GM18508 (cell line): ENCODE measurements at regions not wholly inside any gene's neighbourhood (a gene's known extent, or its start where the extent isn't known, plus 50 kb on each side); places are given as distances from the start of the nearest gene placed in this dataset.

Experiments used
- ATAC-seq: cut with Tn5 transposase; IDR thresholded peaks from one replicate; pipeline ENCODE4 v1.9.1; 2021; ENCODE audit warnings: moderate number of reproducible peaks; ENCODE audit not compliant: insufficient read depth, unreplicated experiment

DNA sequence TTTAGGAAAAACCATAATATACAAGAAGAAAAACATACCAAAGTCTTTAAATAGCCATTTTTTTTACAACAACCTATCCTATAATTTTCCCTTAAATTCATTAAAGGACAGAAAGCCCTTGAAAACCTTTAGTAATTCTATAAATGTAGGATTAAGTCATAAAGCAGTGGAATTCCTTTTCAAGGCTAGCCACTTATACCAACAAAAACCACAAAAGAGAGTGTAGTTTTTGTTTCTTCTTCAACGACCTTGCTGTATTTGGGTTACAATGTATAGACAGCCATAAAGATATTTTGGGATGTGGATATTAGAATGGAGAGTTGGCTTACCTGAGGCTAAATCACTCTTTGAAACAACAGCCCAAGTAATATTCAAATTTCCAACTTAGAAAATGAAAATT lies 296.6 kb upstream of the CDIN1 start:
- no peak for ATAC-seq

DNA sequence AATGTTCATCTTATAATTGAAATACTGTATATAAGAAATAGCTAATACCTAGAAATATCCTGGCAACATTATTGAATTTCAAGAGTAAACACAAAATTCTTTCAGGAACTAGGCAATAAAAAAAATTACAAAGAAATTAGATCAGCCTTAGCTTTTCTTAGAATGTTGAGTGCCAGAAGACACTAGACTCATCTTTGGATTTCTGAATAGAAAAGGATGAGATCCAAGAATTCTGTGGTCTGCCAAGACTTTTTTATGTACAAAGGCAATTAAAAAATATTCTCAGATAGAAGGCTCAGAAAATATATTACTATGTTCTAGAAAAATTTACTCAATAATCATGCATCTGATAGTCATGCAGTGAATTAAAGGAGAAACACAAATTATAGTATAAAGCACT lies 294.5 kb upstream of the CDIN1 start:
- ATAC-seq, result no peak

DNA sequence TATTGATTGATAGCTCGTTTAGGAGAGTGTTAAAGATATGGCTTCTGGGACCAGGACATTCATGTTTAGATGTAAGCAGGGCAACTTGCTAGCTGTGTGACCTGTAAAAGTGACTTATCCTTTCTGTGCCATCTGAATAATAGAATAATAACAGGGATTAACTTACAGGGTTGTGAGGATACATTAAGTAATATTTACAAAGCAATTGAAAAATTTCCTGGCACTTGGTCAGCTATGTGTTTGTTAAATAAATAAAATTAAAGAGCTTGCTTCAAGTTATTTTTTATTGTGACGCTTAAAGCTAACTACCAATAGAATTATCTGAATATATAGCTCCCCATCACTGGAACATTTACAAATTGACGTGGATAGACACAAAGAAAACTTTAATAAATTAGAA lies 287.9 kb upstream of the CDIN1 start:
- ATAC-seq, result no peak

DNA sequence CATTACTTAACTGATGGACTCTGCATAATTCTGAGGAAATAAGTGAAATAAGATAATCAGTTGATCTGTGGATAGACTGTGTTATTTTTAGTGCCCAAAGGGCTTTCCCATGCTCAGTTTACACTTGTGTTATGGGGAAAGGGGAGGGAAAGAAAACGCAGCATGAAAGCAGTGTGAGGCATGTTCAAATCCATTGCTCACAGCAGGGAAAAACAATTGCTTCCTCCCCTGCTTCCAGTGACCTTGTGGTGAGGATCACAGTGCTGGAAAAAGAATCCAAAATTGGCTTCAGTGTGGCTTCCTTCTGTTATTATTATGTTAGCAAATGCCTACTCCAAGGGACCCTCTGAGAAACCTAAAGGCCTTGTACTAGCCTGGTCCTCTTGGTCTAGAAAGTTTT lies 285.1 kb upstream of the CDIN1 start:
- ATAC-seq, result no peak

DNA sequence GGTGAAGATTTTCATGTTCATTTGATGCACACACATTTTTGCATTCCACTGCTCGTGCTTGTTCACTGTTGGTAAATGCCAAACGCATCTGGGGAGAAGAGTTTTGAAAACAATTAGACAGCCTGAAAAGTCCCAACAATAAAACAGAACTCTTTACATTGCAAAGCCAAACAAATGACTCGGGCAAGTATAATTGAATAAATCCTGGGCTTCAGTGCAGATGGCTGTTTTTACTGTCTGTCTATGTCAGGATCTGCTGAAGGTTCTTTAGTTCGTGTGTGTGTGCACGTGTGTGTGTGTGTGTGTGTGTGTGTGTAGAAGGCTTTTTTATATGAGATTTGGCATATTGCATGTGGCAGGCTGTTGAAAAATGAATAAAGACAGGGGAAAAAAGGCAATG lies 277.5 kb upstream of the CDIN1 start:
- no peak for ATAC-seq

DNA sequence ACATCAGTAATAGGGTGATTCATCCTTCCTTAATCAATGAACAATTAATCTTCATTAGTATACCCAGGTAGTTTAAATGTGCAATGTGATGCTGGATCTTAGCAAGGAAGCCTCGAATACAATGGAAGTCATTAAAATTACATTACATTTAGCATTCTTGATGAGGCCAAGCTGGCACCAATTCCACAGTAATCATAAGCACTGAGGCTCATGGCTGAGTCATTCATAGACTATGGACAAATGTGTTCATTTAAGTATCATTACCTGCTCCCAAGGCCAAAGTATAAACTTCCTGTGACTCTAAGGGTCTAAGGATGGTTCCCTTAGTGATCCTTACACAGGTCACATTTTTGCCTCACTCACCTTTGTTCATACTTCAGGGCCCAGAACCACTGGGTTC lies 266.4 kb upstream of the CDIN1 start:
- no peak for ATAC-seq

DNA sequence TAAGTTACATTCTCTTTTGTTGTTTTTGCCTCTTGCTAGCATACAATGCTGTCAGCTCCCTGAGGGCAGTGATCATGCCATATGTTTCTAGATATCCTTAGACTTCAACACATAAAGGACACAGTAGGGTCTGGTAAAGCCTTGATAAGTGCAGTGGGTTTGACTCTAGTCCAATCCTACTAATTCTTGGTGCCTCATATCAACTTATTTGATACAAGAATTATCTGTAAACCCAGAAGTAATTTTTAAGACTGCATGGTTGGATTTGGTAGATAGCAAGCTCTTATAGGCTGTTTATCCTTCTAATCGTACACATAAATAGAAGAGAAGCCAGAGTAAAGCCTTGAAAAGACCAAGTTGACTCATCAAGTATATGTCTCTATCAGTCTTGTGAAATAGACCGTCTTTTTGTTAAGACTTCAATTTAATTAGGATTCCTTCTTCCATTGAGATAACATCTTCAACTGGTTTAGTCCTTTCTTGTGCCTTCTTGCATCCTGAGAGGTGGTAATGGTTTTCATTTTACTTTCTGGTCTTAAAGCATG lies 265.6 kb upstream of the CDIN1 start:
- ATAC-seq, result no peak

DNA sequence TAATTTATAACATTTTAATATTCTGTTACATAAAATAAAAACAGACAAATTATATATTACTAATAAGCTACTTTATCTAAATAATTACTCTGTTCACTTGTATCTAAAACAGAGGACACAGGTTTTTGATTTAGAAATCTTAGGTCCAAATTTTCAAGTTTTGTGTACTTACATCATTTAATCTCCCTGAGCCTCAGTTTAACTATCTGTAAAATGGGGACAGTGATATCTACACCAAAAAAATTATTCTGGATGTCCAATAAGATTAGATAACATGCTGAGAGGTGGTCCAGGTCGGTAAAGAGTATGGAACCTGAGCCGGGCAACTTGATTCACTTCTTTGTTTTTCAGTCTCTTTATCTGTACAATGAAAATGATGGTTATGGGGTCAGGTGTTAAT lies 263.8 kb upstream of the CDIN1 start:
- ATAC-seq, result no peak

DNA sequence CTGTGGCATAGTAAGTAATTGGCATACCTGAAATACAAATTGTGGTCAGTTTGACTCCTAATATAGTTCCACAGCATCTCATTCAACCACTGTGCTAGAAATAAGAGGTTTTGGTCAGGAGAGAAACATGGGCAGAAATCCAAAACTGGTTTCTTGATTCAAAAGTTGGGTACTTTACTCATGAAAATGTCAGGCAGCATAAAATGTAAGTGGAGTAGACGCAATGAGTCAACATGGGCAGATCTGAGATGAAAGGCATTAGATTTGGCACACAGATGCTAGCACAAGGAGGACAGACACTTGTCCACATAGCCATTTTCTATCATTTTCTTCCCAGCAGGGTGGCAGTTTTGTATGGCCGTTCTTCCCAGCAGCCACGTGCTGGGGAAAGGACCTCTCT lies 255.8 kb upstream of the CDIN1 start:
- no peak for ATAC-seq

DNA sequence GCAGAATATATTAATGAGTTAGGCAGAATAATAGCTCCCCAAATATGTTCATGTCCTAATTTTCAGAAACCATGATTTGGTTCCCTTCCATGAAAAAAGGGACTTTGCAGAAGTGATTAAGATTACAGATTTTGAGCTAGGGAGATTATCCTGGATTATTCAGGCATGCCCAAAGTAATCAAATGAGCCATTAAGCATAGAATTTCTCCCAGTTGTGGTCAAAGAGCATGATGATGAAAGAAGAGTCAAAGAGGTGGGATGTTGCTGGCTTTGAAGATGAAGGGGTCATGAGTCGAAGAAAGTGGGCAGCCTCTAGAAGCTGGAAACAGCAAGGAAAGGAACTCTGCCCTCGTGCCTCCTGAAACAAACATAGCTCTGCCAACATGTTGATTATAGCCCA lies 254.2 kb upstream of the CDIN1 start:
- no peak for ATAC-seq

DNA sequence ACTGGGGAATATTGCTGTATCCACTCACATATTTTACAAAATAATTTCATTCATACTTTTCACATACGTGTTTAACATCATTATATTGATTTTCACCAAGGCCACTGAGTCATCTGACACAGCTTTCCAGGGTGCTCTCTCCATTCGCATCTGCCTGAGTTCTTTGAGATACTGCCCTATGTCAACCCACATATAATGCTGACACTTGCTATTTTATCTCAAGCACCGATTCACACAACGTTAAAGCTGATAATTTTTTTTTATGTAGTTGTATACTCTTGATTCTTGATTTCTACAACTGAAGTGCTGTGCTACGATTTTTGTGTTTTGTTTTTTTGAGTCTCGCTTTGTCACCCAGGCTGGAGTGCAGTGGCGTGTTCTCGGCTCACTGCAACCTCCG lies 249.8 kb upstream of the CDIN1 start:
- ATAC-seq, result no peak

DNA sequence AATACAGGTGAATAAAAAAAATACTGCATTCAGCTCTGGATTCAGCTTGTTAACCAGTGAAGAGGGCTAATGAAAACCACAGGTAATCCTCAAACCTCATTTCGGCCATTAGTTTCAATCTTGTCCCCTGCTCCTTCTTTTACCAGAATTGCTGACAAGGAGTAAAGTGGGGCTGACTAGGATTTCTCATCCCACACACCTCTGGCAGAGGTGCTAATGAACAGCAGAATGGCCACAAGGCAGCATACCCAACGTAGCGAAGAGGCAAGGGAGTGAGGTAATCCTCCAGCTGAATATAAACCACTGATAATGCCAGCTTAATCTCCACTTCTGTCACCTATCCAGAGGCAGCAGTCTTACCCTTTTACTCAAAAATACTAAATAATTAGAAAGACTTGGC lies 248.8 kb upstream of the CDIN1 start:
- ATAC-seq, result no peak

DNA sequence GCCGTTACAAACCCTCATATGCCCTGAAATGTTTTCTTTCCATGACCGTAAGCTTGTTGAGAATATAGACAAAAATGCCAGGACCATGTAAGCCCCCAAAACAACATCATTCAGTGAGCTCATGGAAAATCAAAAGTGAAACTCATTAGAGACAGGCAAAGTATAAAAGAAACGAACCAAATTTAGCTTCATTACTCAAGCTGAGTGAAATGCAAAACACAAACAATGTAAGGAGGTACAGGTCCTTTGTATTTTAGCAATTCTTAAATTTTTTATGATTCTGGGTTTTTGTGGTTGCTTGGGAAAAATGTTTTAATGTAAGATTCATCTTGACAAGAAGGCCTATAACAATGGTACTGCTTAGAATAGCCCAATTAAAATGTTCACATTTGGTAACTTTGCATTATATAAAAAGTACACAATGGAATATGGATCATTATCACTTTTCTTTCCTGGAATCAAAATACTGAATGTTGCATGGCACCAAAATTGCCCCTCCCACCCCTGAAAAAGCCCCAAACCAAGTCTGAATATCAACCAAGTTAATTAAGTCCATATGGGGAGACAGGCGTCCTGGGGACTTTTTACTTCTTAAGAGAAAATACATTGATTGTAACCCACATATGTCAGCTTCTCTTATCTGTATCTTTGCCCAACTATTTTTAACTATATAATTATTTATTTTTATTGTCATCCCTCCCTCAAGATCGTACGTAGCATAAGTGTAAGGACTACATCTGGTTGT lies 247.7 kb upstream of the CDIN1 start:
- ATAC-seq, result no peak

DNA sequence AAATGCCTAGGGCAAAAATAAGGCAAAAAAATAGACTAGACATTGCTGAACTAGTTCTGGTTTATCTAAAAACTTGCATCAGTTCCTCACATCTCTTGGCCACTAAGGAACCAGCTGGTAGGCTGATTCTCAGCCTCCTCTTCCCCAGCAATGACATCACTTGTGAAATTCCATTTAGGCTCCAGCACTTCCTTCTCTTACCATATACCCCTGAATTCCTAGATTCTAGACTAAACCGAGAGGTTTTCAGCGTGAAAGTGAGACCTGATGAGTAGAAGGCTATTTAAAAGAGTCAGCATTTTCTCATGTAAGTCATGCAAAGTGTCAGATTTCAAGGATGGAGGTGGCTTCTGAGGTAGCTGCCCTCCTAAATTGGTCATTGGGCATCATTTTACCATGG lies 247.1 kb upstream of the CDIN1 start:
- ATAC-seq, result no peak

DNA sequence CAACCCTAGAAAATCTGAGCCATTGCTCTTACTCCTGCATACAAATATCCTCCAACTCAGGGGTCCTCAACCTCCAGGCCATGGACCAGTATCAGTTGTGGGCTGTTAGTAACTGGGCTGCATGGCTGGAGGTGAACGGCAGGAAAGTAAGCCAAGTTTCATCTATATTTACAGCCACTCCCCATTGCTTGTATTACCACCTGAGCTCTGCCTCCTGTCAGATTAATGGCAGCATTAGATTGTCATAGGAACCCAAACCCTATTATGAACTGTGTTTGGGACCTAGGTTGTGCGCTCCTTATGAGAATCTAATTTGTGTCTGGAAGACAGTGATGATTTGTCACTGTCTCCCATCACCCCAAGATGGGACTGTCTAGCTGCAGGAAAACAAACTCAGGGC lies 246.5 kb upstream of the CDIN1 start:
- no peak for ATAC-seq

DNA sequence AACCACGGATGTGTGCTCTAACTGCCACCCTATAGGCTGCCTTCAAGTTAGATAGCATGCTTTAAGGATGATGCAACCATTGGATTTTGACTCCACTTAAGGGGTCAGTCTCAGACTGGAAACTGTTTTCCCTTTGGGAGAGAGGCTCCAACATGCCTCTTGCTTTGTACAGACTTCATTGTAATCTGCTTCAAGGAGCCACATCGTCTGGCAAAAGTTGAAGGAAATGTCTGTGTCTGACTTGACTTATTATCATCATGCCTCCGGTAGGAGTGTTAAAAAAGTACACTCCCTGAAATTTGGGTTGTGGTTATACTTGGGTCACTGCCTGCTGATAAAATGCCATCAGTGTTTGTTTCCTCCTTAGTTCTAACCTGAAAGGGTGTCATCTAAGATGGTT lies 245.4 kb upstream of the CDIN1 start:
- ATAC-seq, result no peak

DNA sequence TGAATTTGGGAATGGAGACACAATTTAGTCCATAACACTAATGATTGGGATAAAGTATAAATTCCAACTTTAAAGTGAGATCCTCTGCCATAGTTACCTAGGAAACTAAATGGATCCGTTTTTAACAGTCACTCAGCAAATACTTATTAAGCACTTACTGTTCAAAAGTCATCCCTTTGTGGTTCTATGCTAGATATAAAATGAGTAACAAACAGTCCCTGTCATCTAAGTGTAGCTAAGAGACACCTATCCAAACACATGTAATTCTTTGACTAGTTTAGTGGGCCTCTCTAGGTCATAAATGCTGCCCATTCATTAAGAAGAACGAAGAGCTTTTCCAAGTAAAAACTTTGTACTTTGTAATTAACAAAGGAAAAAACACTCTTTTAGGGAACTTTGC lies 244.2 kb upstream of the CDIN1 start:
- ATAC-seq, result no peak

DNA sequence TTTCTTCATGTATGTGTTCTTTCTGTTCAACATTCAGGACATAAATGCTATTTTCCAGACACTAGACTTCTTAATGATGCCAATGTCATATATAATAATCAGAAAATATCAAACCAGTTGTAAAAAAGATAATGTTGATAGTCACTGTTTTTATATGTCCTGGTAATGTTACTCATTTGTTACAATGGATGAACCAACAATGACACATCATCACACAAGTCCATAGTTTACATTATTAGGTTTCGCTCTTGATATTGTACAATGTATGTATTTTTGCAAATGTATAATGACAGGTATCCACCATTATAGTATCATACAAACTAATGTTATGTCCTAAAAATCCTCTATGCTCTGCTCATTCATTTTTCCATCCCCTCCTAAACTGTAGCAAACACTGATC lies 243.8 kb upstream of the CDIN1 start:
- no peak for ATAC-seq

DNA sequence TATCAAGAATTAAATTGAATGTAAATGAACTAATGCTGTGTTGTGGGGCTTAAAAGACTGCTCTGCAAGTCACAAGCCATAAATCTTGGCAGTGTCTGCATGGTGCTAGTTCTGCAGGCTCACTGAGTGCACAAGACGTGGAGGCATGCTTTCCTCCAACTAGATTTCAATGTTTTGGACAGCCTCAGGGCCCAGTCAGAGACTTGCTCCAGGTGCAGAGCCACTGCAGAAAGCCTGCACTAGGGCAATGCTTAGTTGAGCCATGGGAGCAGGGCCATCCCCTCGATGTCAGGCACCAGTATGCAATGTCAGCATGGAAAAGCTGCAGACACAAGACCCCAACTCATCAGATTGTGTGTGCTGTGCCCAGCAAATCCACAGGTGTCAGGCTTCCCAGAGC lies 234.5 kb upstream of the CDIN1 start:
- ATAC-seq, result no peak

DNA sequence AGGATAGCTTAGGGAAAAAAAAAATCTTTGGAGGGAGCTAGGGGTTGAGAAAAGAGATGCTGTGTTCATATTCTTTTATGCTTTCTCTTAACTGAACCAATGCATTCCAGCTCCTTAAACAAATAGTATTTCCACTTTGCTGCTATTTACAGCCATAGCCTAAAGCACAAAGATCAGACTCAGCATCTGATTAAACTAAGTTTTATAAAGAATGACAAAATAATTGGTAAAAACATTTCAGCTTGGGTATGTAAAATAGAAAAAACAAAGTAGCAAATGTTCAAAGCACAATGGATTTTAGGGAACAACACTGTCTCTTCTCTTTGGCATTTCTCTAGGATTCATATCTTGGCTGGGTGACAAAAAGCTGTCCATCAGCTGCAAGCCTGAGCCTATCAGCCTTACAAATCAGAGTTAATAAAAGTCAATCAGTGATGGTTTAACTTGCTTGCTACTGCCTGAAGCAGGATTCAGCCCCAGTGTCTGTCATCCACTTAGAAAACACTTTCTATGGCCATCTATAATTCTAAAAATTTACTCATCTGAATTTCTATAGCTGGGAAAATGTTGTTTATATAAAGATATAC lies 232.1 kb upstream of the CDIN1 start:
- no peak for ATAC-seq

DNA sequence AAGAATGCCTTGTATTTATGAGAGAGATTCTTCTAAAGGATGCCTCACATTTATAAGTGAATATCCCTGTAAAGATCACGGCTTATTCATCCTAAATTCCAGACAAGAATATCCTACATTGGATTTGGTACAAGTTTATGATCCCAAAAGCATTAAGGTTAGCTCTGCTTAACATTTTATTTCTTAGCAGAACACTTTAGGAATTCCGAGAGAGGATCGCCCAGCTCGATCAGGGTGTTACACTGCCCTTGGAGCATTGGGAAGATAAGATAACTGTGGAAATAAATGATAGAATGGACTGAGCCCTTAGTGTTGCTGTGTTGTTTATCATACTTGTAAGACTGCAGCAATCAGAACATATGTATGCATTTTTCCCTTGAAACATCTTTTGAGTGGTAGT lies 223.0 kb upstream of the CDIN1 start:
- ATAC-seq, result no peak

DNA sequence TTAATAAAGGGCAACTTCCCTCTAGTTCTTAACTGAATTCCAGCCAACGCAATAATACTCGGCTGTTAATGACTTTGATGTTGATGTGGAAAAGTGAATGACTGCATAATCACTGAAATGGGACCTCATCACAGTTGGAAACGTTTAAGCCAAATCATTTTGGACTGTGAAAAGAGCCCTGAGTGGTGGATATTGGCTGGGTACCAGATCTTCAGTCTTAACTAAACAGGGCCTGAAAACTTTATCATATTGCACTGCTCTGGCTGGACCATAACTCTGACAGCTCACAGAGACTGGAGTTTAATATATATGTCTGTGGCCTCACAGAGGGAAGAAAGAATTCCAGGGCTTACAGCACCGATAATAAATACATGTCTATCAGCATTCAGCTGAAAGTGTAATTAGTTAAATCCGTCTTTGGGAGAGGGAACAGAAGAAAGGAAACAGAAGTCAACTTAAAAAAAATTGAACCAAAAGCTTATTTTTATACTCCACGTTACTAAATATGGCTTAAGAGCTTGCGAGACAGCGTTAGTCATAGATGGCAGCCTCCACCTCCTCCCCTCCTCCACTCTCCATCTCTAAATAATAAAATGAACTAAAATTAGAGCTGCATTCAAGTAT lies 222.3 kb upstream of the CDIN1 start:
- ATAC-seq, result no peak
